Pulmonary artery endothelial cell (primary cell): ENCODE measurements at regions not wholly inside any gene's neighbourhood (a gene's known extent, or its start where the extent isn't known, plus 50 kb on each side); places are given as distances from the start of the nearest gene placed in this dataset.
"Not testable (repeated sequence)": the region's sequence is repeated elsewhere in the genome, so short reads cannot be mapped to it uniquely, and the experiment has no call there.

Experiments
- DNase-seq: peaks from one replicate; pipeline ENCODE4 v3.0.0-alpha.2; 2011; ENCODE audit warnings: low read depth, low spot score

DNA sequence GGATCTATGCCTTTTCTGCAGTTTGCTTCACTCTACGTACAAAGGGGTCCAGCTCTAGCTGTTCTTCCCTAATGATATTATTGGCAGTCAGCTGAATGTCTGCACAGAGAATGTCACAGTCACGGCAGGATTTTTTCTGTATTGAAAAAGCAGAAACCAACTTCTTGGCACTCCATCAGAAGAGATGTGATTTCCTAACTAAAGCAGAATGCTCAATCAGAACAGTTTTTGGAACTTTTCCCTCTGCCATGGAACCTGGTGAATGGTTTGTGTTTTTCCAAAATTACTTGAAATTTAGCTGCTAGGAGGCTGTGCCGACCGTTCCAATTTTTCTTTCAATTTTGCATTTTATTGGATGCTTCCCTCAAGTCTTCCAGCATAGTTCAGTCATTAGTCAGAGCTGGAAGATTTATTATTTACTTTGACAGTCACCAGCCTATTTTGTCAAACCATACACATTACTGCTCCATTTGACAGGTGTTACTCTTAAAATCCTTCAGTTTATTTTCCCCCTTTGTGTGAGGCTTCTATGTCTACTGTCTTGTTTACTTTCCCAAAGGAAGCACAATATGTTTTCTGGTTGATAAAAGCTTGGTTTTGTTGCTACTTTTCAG, 259.6 kb upstream of the EPHA7 start:
- DNase-seq: no peak

DNA sequence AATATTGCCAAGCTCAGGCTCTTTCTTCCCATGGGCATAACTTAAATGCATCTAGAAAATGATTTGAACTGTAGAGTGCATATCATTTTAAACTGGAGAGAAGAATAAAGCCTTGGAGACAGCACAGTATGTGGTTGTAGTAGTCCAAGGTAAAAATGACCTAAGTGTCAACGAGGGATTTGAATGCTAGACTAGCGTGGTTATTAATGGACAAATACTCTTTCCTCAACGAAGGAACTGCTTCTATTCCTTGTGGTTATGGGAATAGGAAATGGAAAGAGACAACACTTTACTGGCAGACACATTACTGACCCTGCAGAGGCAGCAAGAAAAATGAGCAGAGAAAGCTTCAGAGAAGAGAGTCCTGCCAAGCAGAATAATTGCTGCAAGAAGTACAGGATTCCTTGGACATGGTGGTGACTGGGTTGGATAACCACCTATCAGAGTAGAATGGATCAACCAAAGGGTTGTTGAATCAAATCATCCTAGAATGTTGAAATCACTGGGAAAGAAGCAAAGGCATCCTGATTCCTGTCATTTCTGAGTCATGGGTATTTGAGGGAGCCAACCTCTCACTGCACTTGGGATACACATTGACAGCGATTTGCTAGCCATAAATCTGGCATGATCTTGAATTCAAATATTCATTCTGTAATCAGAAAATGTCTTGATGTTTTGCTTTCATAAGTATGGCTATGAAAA, 258.1 kb upstream of the EPHA7 start:
- no peak for DNase-seq

DNA sequence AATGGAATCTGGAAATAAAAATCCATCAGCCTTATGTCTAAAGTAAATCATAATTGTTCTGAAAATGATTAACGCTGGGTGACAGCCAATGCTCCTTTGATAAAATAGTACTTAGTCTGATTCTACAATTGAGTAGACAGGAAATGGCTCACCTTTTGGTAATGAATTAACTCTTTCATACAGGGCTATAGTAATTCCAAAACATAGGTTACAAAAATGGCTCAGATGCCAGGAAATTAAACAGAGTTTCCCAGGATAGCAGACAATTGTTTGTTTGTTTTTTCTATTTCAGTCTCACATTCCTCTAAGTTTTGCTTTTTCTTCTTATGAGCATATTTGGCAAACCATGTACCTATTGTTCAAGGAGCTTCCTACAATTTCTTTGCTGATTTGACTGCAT, 257.2 kb upstream of the EPHA7 start:
- DNase-seq: no peak

DNA sequence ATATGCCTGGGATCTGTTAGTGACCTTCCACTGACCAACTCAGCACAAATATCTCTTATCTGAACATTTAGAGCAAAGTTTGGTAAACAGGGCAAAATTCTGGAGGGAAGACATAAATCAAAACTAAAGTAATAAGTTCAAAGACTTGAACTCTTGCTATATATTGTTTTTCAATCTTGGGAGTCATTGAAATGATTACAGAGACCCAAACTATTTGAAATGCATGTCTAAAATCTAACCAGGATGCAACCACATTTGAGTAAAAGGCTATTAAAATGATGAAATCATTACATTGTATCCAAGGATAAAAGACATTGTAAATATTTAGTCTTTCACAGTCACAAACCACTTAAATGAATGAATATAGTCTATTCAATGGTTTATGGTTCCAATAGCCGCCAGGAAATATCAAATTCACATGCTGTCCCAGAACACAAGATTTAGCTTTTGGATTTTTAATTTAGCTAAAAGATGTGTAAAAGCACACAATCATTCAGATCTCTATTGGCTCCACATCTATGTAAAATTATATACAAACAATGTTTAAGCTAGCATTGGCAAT, 256.6 kb upstream of the EPHA7 start:
- no peak for DNase-seq

DNA sequence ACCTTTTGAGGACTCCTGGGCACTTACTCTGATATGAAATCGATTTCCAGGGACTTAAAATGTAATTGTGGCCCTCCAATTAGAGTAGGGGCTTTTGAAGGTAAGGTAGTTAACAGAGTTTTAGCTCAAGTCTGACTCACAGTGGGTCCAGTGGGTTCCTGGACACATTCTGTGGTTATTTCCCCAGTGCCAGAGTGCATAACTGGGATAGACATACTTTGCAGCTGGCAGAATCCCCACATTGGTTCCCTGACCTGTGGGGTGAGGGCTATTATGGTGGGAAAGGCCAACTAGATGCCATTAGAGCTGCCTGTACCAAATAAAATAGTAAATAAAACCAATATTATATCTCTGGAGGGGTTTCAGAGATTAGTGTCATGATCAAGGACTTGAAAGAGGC, 243.8 kb upstream of the EPHA7 start:
- DNase-seq: no peak

DNA sequence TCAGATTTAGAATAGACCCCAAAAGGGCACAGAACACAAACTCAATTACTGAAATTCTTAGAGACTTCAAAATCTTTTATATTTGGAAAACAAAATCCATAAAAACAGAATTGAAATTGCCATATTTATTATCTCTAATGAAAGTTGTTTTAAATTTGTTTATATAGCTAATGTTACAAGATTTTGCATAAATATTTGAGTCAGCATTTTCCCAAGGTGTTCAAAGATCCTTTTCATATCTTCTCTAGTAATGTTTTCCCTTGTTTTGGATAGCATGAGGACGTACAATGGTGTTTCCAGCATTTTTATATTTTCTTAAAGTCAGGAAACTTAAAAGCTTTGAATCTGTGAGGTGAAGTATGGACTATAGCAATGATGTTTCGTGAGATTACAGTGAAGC, 235.2 kb upstream of the EPHA7 start:
- no peak for DNase-seq

DNA sequence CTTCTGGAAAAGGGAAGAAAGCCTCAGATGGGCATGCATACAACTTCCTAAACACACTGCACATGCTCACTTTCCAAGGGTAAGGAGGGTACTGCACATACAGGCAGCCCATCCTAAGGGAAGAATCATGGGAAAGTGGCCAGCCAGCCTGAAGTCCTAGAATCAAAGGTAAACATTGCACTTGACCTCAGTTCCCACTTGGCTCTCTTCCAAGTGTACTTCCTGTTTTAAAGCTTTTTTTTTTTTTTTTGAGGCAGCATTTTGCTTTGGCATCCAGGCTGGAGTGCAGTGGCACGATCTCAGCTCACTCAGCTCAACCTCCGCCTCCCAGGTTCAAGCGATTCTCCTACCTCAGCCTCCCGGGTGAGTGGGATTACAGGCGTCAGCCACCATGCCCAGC, 225.3 kb upstream of the EPHA7 start:
- DNase-seq: no peak

DNA sequence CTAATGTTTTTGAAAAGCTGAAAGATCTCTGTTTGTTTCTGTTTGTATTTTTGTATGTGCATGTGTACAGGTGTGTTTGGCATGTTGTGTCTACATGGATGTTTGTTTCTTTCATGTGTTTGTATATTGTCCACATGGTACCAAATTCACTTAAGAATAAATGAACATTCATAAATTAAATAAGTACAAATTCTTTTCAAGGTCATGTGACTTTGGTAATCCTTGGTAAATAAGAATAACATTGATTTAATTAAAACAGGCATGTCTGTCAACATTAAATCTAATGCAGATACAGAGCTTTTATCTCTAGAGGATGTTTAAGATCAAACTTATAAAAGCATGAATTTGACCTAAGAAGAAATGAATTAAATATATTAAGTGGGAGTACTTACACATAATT, 219.8 kb upstream of the EPHA7 start:
- DNase-seq: no peak

DNA sequence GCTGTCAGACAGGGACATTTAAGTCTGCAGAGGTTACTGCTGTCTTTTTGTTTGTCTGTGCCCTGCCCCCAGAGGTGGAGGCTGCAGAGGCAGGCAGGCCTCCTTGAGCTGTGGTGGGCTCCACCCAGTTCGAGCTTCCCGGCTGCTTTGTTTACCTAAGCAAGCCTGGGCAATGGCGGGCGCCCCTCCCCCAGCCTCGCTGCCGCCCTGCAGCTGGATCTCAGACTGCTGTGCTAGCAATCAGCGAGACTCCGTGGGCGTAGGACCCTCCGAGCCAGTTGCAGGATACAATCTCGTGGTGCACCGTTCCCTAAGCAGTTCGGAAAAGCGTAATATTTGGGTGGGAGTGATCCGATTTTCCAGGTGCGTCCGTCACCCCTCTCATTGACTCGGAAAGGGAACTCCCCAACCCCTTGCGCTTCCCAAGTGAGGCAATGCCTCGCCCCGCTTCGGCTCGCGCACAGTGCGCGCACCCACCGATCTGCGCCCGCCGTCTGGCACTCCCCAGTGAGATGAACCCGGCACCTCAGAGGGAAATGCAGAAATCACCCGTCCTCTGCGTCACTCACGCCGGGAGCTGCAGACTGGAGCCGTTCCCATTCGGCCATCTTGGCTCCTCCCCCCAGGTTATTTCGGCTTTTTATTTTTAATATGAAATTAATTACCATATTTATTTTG, 217.8 kb upstream of the EPHA7 start:
- not testable (repeated sequence) for DNase-seq

DNA sequence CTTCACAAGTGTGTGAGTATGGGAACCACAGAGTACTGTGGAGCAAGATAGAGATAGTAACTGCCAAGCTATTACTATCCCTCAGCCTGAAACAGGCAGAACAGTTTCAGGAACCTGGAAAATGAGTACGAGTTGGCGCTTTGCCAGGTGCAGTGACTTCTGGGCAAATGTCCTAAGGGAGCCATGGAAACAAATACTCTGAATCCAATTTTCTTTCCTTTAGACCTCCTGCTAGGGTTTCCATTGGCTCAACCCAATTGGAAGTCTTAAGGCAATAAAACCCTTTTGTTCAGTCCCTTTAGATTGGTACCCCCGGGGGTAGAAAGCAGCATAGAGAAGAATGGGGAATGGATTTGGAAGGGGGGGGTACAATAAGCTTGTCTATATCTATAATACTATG, 205.0 kb upstream of the EPHA7 start:
- no peak for DNase-seq

DNA sequence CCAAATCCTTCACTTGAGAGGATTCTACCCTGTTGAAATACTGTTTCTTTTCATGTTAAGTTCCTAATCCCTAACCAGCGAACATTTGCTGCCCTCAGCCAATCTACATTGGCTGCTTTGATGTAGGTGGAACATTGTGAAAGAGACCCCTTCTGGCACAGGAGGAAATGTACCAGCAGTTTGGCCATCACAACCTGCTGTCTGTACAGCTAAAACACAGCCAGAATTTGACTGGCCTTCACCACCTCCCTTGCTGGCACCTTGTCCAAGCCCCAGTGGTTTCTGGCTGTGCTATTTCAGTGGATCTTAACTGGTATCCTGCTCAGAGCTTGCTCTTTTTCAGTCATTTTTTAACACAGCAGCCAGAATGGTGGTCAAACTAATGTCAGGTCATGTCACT, 202.1 kb upstream of the EPHA7 start:
- no peak for DNase-seq

DNA sequence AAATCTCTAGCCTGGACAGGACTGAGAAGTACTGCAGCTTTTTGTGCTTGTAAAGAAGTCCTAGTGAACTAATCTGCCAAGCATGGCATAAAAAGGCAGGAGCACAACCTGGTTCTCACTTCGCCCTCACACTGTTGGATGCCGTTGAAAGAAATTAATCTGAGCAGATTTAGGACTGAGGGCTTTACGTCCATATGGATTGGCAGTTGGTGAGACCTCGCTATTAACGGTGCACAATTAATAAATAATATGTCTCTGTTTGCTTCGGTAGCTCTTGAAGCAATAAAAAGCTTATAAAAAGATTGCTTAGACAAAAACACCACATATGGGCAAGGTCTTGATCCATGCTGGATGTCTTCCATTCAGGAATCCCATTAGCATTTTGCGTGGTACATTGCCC, 185.6 kb upstream of the EPHA7 start:
- DNase-seq: no peak

DNA sequence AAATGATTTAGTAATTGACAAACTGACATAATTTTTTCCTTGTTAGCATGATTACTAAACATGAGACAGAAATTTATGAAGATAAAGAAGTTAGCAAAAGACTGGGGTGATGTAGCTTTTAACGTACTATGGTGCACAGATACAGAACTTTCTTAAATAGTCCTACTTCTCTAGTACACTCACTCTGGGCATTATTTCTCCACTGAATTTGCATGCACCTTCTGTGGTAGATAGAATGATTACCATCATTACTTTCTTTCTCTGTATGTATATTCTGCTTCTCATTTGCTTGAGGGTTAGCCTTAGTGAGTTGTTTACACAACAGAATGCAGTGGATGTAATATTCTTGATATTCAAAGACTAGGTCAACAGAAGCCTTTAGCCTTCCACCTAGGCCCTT, 173.1 kb upstream of the EPHA7 start:
- no peak for DNase-seq

DNA sequence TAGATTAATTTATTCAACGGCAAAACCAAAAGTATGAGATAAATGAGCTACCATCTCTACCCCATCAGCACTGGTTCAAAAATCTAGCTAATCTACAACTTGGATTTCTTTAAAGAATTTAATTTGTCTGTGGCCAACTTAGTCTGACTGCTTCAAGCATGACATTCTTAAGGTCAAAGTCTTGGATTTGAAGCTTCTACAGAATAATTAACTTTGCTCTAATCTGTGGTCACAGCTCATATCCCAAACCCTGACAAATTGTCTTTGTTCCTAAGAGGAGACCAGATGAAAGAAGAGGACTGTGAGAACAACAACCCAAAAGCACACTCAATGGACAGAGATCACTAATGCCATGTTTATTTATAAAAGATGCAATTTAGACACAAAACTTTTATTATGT, 166.9 kb upstream of the EPHA7 start:
- DNase-seq: no peak

DNA sequence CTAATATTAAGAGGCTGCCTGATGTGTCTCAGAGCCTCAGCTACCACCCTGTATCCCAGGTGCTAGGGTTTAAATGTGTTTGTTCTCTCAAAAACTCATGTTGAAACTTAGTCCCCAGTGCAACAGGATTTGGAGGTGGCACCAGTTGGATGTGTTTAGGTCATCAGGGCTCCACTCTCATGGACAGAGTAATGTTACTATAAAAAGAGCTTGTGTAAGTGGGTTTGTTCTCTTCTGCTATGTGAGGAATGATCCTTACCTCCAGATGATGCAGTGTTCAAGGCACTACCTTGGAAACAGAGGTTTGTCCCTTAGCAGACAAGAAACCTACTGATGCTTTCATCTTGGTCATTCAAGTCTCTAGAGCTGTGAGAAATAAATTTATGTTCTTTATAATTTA, 164.9 kb upstream of the EPHA7 start:
- no peak for DNase-seq

DNA sequence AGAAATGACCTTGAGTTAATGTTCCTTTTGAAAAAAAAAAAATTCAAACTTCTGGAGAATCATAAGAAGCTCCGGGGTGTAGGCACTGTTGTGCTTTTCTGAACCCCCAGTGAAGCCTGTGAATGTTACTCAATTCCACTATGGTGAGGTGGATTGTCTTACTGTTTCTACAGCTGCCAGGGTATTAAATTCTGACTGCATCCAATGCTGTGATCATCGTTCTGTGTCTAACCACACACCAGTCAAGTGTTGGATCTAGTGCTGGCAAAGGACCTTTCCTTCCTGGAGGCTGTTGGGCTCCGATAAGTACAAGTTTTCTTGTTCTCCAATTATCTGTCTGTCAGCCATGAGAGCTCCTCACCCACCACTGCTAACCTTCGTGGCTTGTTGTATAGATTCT, 162.0 kb upstream of the EPHA7 start:
- DNase-seq: no peak

DNA sequence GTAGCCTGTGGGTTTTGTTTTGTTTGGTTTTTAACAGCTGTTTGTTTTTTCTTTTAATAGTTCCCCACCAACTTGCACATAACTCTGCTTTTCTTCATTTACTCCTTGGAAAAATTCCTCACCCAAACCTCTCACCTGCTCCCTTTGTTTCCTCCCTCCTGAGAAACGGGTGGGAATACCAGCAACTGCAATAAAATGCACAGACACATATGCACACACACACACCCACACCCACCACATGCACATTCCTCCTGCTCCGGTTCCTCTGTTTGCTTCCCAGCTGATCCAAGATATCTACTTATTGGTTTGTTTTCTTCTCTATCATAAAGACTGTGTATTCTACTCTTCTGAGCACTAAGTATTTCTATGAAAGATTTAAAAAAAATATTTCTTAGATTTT, 161.1 kb upstream of the EPHA7 start:
- DNase-seq: no peak

DNA sequence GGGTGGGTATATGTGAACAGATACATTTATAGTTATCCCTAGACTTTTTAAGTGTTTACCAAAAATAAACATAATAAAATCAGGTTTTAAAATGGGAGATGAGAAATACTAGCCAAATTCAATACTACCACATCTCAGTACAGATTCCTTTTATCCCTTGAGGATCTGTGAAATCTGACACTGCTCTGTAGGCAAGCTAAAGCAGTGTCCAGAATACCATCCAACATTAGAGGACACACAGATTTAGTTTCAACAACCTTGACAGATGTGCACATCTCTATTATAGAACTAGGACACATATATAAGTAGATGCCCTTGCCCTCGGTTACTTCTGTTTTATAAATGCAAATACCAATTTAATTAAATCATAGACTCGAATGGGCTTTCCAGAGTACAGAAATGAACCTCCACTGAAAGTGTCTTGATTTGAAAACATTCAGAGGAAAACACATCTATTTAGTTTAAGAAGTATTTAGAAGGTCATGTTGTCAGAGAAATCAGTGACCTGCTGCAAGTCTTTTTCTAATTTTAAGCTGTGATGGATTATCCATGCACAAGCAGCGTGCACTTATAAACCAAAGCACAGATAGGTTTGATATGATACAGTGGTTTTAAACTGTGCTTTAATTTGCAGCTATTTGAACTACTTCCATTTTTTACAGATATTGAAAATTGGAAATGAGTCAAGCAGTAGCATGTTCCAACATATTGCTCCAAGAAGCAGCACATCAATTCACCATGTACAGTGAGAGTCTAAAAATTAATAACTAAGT, 156.3 kb upstream of the EPHA7 start:
- DNase-seq: no peak

DNA sequence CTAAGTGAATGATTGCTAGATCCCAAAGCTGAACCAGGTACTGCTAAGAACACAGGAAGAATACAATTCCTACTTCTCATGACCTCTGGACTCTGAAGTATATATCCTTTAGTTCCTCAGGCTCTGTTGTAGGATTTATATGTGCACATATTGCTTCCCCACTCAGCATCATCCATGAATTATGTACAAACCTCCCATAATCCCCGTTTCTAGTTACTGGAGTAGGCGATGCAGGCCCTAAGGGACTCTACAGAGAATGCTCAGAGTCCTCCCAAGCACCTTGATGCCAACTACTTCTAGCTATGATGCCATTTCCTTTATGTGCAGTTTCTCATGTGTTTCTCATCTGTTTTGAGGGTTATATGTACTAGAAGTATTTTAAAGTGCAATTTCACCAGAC, 154.9 kb upstream of the EPHA7 start:
- DNase-seq: no peak

DNA sequence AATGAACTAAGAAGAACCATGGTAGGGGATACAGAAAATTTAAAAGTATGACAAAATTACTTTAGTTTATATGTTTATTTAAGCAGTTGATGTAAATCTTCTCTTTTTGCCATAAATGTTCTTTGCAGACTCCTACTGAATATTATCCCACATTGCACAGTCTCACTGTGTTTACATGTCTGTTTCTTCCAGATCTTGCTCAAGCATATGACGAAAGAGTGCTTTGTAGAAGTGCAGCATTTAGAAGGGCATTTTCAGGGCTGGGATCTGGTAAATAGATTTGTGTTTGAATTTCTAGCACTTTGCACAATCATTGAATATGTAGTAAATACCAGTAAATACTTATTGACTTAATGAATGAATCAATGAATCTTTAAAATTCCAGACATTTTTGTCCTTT, 152.0 kb upstream of the EPHA7 start:
- no peak for DNase-seq

DNA sequence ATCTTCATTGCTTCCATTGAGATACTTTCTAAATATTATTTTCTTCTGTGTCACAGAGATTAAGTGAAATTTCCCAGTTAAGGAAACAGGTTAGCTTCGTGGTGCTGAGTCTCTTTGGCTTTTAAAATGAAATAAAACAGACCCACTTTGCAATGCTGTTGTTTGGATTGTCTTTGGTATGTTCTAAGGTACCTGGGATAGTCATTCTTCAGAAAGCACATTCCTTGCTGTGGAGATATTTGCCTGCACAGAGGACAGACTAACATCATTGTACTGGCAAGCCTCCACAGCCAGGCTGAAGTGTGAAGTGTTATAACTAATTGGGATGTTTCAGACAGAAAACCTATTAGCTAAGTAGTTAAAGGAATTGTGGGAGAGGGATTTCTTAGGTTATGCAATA, 148.8 kb upstream of the EPHA7 start:
- no peak for DNase-seq

DNA sequence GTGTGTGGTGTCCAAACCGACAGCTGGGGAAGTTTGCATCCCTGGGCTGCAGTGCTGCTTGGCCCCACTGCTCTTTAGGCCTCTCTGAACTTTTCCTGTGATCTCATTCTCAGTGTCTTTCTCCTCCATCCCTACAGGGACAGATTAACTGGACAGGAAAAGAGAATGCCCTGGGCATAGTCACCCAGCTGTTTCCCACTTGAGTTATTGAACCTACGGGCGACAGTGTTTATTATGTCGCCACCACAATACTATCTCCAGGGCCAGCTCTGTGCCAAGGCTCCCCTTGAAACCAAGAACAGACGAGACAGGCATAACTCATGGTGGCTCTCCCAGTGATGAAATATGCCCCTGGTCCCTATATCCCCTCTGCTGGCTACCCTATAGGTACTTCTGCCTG, 147.8 kb upstream of the EPHA7 start:
- DNase-seq: no peak
